ENCODE measurements at regions not wholly inside any gene's neighbourhood (a gene's known extent, or its start where the extent isn't known, plus 50 kb on each side); places are given as distances from the start of the nearest gene placed in this dataset.

GRCh38 chr1:194292966-194293365, 1106.6 kb upstream of the B3GALT2 start:
- no peak for DNase-seq (ENCODE audit: low read depth, low spot score)

- no peak for DNase-seq (ENCODE audit: low read depth, low spot score)
Measured at GRCh38 chr1:194289569-194290266, 1103.3 kb upstream of the B3GALT2 start.

- no peak for DNase-seq (ENCODE audit: low read depth, low spot score)
Measured at GRCh38 chr1:194288238-194288637, 1101.8 kb upstream of the B3GALT2 start.

DNA sequence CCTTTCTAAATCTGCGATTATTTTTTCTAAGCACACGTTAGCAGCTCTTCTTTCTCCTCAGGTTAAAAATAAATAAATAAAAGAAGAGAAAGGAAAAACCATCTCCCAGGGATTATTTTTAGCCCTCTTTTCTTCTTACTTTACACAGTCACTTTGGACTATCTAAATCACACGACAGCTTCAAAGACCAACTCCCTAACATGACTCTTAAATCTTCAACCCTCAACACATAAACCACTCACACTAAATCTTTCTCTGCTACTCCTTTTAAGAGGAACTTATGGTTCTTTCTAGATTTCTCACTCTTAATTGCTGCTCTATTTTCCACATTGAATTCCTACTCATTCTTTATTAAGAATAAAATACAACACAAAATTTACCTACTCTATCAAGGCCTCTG, 1095.0 kb upstream of the B3GALT2 start:
- no peak for DNase-seq (ENCODE audit: low read depth, low spot score)

DNA sequence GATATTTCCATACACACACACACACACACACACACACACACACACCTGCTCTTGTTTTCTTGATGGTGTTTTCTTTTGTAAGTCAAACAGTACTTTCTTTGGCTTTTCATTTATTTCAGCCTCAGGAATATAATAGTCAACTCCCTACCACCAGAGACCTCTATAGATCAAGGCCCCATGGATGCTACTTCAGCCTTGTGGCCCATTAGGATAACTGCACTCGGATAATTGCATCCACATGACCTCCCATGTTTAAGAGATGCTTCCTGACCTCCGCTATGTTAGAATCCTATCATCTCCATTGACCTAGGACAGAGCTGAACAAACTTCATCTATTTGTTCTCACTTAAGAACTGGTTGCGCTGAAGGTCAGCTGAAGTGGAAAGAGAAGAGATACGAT, 1094.0 kb upstream of the B3GALT2 start:
- no peak for DNase-seq (ENCODE audit: low read depth, low spot score)

DNA sequence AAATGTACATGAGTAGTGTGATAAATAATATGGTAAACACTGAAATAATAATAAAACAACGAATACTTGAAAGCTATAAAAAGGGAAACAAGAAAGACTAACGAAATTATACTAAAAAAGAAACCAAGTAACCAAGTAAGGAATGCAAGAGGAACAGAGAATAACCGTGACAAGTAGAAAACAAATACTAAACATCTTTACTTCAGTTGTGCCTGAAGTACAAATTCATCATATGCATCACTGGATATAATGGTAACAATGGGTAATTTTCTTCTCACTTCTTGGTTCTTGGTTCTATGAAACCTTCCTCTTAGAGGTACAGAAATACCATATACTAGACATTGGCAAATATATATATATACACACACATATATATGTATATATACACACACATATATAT, 1093.6 kb upstream of the B3GALT2 start:
- DNase-seq (ENCODE audit: low read depth, low spot score), result no peak

GRCh38 chr1:194277927-194278326, 1091.5 kb upstream of the B3GALT2 start:
- no peak for DNase-seq (ENCODE audit: low read depth, low spot score)

GRCh38 chr1:194273660-194274059, 1087.2 kb upstream of the B3GALT2 start:
- no peak for DNase-seq (ENCODE audit: low read depth, low spot score)

DNA sequence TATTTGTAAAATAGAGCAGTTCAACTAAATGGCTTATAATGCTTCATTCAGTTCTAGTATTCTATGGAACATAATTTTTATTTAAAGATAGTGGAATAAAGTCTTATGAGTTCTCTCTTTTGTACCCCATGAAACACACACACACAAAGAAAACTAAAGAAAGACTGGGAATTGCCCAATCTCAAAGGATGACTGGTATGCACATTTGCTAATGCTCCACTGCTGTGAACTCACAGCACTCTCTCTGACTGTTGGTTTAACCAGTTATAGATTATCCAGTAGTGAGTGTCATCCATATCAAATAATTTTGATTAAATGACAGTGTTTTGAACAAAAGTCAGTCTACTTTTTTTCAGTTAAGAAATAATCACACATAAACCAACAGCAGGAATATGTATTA, 1082.4 kb upstream of the B3GALT2 start:
- no peak for DNase-seq (ENCODE audit: low read depth, low spot score)

DNA sequence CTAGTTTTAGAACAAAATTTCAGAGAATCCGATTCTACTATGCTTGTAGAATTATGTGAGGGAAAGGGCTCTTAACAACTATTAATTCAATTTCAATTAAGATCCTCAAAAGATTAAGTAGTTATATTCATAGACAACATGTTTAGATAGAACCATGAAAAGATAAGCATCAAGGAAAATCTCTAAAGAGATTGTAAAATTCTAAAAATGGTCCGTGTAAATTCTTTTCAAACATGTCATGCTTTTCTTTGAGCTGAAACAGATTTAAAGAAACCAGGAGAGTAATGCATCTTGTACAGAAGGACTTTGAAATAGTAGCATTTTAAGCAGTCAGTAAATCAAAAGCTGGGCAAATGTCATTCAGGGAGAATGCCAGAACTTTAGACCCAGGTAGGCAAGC, 1080.6 kb upstream of the B3GALT2 start:
- no peak for DNase-seq (ENCODE audit: low read depth, low spot score)

- DNase-seq (ENCODE audit: low read depth, low spot score), result no peak
Measured at GRCh38 chr1:194256010-194256409, 1069.6 kb upstream of the B3GALT2 start.

DNA sequence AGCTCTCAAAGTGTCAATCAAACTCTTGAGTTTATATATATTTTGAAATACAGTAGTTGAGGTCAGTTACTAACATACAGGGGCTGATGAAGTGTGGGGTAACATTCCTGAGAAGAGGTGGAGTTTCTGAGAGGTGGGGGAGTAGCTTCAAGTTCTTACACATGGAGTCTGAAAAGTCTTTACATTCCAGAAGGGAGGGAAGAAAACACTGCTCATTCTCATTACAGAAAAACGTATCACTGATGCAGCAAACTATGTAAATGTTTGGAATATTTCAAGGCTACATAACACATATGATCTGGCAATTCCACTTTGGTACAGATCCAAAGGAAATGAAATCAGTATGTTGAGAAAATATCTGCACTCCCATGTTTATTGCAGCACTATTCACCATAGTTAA, 1065.8 kb upstream of the B3GALT2 start:
- DNase-seq (ENCODE audit: low read depth, low spot score), result no peak

- DNase-seq (ENCODE audit: low read depth, low spot score), result no peak
Measured at GRCh38 chr1:194241215-194241614, 1054.8 kb upstream of the B3GALT2 start.

- DNase-seq (ENCODE audit: low read depth, low spot score), result no peak
Measured at GRCh38 chr1:194233069-194233468, 1046.7 kb upstream of the B3GALT2 start.

GRCh38 chr1:194230351-194231144, 1044.1 kb upstream of the B3GALT2 start:
- no peak for DNase-seq (ENCODE audit: low read depth, low spot score)

GRCh38 chr1:194228427-194228826, 1042.0 kb upstream of the B3GALT2 start:
- DNase-seq (ENCODE audit: low read depth, low spot score), result no peak

DNA sequence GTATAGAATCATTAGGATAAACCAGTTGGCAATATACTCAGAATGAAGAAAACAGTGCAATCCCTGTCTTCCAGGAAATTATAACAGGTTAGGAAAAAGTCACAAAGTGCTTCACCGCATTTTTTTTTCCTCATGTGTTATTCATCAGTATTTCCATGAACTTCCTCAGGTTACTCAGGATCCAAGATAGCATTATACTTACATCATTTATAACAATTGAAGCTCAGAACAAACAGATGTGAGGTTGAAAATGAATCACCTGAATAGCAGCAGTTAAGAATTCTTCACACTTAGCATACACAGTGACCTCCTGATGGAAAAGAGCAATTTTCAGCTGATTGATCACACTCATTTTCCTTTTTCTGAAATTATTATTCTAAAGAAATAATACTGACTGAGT, 1040.7 kb upstream of the B3GALT2 start:
- DNase-seq (ENCODE audit: low read depth, low spot score), result no peak

DNA sequence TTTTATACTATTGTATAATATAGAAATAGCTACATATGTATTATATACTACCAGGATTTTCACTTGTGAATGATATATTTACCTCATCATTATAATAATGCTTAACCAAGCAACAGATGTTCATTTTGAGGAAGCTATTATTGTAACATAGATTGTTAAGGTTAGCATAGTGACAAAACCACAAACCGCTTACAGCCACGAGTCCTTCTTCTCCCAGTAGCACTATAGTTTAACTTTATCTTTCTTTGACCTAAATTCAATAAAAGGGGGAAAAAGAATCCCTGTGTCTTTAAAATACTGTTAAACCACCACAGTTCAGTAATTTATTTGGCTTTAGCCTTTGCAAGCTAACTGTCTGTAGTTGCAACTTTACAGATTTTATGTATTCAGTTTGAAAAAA, 1039.4 kb upstream of the B3GALT2 start:
- DNase-seq (ENCODE audit: low read depth, low spot score), result no peak

DNA sequence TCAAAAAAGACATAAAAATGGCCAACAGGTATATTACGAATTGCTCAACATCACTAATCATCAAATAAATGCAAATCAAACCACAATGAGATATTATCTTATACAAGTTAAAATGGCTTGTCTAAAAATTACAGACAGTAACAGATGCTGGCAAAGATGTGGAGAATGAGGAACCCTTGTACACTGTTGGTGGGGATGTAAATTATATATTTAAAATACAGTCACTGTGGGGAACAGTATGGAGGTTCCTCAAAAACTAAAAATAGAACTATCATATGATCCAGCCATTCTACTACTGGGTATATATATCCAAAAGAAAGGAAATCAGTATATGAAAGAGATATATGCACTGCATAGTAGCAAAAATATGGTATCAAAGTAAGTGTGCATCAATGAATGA, 1037.2 kb upstream of the B3GALT2 start:
- DNase-seq (ENCODE audit: low read depth, low spot score), result no peak

GRCh38 chr1:194215448-194215847, 1029.0 kb upstream of the B3GALT2 start:
- no peak for DNase-seq (ENCODE audit: low read depth, low spot score)

DNA sequence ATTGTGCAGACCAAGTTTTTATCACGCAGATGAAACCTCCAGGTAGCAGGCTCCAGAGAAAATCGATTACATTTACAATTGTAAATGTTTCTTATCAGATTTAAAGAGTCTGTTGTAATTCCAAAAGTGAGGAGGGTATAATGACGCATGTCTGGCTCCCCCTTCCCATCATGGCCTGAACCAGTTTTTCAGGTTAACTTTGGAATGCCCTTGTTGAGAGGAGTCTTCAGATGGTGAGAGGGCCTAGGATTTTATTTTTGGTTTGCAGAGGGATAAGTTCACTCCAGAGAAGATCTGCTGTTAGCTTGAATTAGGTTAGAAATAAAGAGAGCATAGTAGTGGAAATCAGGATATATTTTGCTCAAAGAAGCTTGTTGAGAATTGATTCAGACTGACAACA, 1028.3 kb upstream of the B3GALT2 start:
- DNase-seq (ENCODE audit: low read depth, low spot score), result no peak

DNA sequence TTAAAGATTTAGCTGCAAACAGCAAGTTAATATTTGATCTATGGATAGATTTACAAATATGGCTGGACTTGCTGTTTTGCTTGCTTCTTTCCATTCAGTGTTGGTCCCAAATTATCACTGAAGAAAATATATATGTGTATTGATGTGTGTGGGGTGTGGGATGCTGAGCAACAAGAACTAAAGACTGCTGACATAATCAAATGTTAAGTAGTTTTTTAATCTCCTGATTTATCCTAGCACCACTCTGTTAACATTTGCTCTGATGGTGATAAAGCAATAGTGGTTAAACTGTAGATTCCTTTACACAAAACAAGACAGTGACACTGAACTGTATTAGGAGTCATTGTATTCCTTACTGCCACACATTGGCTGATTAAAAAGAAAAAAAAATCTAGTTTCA, 1023.5 kb upstream of the B3GALT2 start:
- no peak for DNase-seq (ENCODE audit: low read depth, low spot score)

DNA sequence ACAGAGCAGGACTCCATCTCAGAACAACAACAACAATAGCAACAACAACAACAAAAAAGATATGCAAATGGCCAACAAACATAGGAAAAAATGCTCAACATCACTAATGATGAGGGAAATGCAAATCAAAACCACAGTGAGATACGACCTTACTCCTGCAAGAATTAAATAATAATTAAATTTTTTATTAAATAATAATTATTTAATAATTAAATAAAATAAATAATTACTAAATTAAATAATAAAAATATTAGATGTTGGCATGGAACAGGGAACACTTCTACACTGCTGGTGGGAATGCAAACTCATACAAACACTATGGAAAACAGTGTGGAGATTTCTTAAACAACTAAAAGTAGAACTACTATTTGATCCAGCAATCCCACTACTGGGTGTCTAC, 1022.3 kb upstream of the B3GALT2 start:
- DNase-seq (ENCODE audit: low read depth, low spot score), result no peak

Data from pulmonary artery endothelial cell (primary cell).